ENCODE measurements at regions not wholly inside any gene's neighbourhood (a gene's known extent, or its start where the extent isn't known, plus 50 kb on each side); places are given as distances from the start of the nearest gene placed in this dataset.

DNA sequence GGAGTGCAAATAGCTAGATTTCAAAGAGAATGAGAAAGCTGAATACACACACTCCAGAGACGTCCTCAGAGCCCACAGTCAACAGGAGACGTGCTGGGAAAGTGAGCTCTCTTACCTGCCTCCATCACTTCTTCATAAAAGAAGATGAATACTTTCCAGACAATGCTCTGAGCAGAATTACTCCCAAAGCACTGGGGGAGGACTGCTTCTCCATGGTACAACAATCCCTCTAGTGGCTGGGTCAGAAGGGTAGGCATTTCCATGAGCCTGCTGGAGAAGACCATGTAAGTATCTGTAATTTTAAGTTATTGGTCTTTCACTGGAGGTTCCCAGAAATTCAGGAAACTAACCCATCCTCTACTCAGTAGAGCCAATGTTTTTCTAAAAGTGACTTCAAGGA, 190.3 kb downstream of the RBM43 start:
- TF ChIP-seq FOXP2 (optimal IDR thresholded peaks at IDR 0.05; ENCODE audit: borderline replicate concordance, extremely low read depth, extremely low read length, insufficient read depth) (no peak), POLR2AphosphoS5 (IDR thresholded peaks at IDR 0.05; ENCODE audit: low read depth, low read length) (no peak), SIN3A (IDR thresholded peaks at IDR 0.05; ENCODE audit: borderline replicate concordance, insufficient read depth, low read length) (no peak), TAF1 (IDR thresholded peaks at IDR 0.05; ENCODE audit: borderline replicate concordance, insufficient read depth, low read length) (no peak)
- TF ChIP-seq, protein P1, sequence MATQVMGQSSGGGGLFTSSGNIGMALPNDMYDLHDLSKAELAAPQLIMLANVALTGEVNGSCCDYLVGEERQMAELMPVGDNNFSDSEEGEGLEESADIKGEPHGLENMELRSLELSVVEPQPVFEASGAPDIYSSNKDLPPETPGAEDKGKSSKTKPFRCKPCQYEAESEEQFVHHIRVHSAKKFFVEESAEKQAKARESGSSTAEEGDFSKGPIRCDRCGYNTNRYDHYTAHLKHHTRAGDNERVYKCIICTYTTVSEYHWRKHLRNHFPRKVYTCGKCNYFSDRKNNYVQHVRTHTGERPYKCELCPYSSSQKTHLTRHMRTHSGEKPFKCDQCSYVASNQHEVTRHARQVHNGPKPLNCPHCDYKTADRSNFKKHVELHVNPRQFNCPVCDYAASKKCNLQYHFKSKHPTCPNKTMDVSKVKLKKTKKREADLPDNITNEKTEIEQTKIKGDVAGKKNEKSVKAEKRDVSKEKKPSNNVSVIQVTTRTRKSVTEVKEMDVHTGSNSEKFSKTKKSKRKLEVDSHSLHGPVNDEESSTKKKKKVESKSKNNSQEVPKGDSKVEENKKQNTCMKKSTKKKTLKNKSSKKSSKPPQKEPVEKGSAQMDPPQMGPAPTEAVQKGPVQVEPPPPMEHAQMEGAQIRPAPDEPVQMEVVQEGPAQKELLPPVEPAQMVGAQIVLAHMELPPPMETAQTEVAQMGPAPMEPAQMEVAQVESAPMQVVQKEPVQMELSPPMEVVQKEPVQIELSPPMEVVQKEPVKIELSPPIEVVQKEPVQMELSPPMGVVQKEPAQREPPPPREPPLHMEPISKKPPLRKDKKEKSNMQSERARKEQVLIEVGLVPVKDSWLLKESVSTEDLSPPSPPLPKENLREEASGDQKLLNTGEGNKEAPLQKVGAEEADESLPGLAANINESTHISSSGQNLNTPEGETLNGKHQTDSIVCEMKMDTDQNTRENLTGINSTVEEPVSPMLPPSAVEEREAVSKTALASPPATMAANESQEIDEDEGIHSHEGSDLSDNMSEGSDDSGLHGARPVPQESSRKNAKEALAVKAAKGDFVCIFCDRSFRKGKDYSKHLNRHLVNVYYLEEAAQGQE (IDR thresholded peaks at IDR 0.05; ENCODE audit: insufficient read depth in 1 of 2, low read depth in 2 of 2, low read length in 2 of 2) = no peak

DNA sequence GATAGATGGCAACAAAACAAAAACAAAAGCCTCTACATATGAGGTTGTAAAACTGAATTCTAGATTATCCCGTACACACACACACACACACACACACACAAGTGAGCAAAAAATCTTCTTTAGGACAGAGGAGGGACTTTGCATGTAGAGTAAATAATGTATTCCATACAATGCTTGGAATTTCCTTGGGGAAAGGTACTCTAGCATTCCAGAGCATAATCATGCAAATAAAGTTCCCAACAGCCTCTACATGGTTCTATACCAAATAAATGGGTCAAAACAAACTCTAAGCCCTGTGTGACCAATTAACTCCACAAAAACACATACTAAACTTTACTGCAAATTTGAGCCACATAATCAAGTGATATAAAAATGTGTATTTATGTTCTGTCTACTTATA, 191.4 kb downstream of the RBM43 start:
- TF ChIP-seq, protein P1 (IDR thresholded peaks at IDR 0.05; ENCODE audit: insufficient read depth in 1 of 2, low read depth in 2 of 2, low read length in 2 of 2) = no peak
- no peak for TF ChIP-seq TAF1 (IDR thresholded peaks at IDR 0.05; ENCODE audit: borderline replicate concordance, insufficient read depth, low read length)
- no peak for TF ChIP-seq SIN3A (IDR thresholded peaks at IDR 0.05; ENCODE audit: borderline replicate concordance, insufficient read depth, low read length)
- no peak for TF ChIP-seq POLR2AphosphoS5 (IDR thresholded peaks at IDR 0.05; ENCODE audit: low read depth, low read length)
- TF ChIP-seq FOXP2 (optimal IDR thresholded peaks at IDR 0.05; ENCODE audit: borderline replicate concordance, extremely low read depth, extremely low read length, insufficient read depth) = no peak

DNA sequence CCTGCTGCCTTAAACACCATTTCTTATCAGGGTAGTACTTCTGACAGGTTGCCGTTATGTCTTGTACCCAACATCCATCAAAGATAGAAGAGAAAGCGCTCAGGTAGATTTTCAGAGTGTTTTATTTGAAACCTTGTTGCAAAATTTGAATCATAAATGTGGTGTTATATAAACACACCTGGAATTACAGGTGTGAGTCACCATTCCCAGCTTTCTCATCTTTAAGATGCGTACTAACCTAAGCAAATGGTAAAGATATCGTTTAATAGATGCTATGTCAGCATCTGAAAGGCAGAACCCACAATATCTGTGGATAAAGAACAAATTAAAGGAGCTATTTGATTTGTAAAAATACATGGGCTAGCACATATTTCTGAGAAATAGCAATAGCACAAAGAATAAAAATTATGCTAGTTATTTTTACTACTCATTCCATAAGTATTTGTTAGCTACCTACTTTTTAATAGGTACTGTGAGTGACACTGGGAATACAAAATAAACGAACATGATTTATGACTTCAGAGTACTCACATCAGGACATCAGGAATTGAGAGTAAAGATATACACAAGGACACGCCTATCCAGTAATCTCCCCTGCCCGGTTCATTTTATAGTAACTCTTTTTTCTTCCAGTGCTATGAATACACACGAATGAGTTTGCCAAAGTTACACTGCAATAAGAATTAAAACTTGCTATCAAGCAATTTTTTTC, 193.8 kb downstream of the RBM43 start:
- no peak for TF ChIP-seq FOXP2 (optimal IDR thresholded peaks at IDR 0.05; ENCODE audit: borderline replicate concordance, extremely low read depth, extremely low read length, insufficient read depth)
- TF ChIP-seq, protein P1 (IDR thresholded peaks at IDR 0.05; ENCODE audit: insufficient read depth in 1 of 2, low read depth in 2 of 2, low read length in 2 of 2) = no peak
- TF ChIP-seq TAF1 (IDR thresholded peaks at IDR 0.05; ENCODE audit: borderline replicate concordance, insufficient read depth, low read length) = no peak
- TF ChIP-seq SIN3A (IDR thresholded peaks at IDR 0.05; ENCODE audit: borderline replicate concordance, insufficient read depth, low read length) = no peak
- no peak for TF ChIP-seq POLR2AphosphoS5 (IDR thresholded peaks at IDR 0.05; ENCODE audit: low read depth, low read length)

DNA sequence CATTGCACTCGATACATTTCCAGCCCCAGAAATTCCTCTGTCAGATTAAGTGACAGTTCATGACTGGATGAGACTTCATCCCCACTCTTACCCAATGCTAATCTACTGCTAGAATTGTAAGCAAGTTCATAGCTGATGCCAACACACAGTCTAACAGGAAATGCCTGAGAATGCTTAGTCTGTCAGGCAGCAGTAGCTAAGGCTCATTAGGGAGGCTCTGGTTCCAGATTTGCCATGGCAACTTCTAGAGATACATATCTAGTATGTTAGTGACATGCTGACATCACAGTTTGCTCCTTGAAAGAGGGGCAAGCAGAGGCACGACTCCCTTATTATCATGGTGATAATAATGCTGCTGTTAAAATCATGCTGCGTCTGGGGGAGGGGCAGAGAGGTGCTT, 198.4 kb downstream of the RBM43 start:
- TF ChIP-seq SIN3A (IDR thresholded peaks at IDR 0.05; ENCODE audit: borderline replicate concordance, insufficient read depth, low read length) (no peak), POLR2AphosphoS5 (IDR thresholded peaks at IDR 0.05; ENCODE audit: low read depth, low read length) (no peak), FOXP2 (optimal IDR thresholded peaks at IDR 0.05; ENCODE audit: borderline replicate concordance, extremely low read depth, extremely low read length, insufficient read depth) (no peak), TAF1 (IDR thresholded peaks at IDR 0.05; ENCODE audit: borderline replicate concordance, insufficient read depth, low read length) (no peak)
- TF ChIP-seq, protein P1 (IDR thresholded peaks at IDR 0.05; ENCODE audit: insufficient read depth in 1 of 2, low read depth in 2 of 2, low read length in 2 of 2) = no peak

All from PFSK-1 (cell line).